RWPE2 (cell line): ENCODE measurements at regions not wholly inside any gene's neighbourhood (a gene's known extent, or its start where the extent isn't known, plus 50 kb on each side); places are given as distances from the start of the nearest gene placed in this dataset.

ENCODE experiments used
- ATAC-seq: fragments of 200-7000 bp; cut with Tn5 transposase; 3 replicates; pipeline ENCODE4 v1.9.1; 2021; ENCODE audit warnings: low read depth
- DNase-seq: peaks from one replicate; pipeline ENCODE4 v3.0.0-alpha.2; 2020; ENCODE audit warnings: low spot score
- H3K27ac ChIP-seq: fragments of 450-650 bp; 2 replicates; pipeline ENCODE4 v1.5.1; 2017; ENCODE audit warnings: mild to moderate bottlenecking; ENCODE audit not compliant: poor library complexity, severe bottlenecking
- H3K27me3 ChIP-seq: fragments of 250-450 bp; sonication (Bioruptor Pico); 2 replicates; pipeline ENCODE4 v1.5.1; 2021; ENCODE audit warnings: mild to moderate bottlenecking, moderate library complexity; ENCODE audit not compliant: insufficient read depth, poor library complexity, severe bottlenecking
- H3K36me3 ChIP-seq: fragments of 250-450 bp; sonication (Bioruptor Pico); 2 replicates; pipeline ENCODE4 v1.5.1; 2020; ENCODE audit warnings: low read depth, mild to moderate bottlenecking, moderate library complexity
- H3K4me1 ChIP-seq: fragments of 250-450 bp; sonication (Bioruptor Pico); 2 replicates; pipeline ENCODE4 v1.5.1; 2021; ENCODE audit warnings: mild to moderate bottlenecking, moderate library complexity; ENCODE audit not compliant: insufficient read depth, poor library complexity, severe bottlenecking
- H3K4me3 ChIP-seq: fragments of 250-450 bp; sonication (Bioruptor Pico); 2 replicates; pipeline ENCODE4 v1.5.1; 2021; ENCODE audit warnings: mild to moderate bottlenecking, moderate library complexity; ENCODE audit not compliant: severe bottlenecking
- H3K9me3 ChIP-seq: fragments of 250-450 bp; sonication (Bioruptor Pico); 2 replicates; pipeline ENCODE4 v1.5.1; 2021; ENCODE audit warnings: mild to moderate bottlenecking, moderate library complexity; ENCODE audit not compliant: severe bottlenecking
- CTCF ChIP-seq: fragments of 450-650 bp; IDR thresholded peaks from one replicate; pipeline ENCODE4 v1.5.1; 2017; ENCODE audit warnings: mild to moderate bottlenecking, moderate library complexity; ENCODE audit not compliant: poor library complexity, severe bottlenecking

DNA sequence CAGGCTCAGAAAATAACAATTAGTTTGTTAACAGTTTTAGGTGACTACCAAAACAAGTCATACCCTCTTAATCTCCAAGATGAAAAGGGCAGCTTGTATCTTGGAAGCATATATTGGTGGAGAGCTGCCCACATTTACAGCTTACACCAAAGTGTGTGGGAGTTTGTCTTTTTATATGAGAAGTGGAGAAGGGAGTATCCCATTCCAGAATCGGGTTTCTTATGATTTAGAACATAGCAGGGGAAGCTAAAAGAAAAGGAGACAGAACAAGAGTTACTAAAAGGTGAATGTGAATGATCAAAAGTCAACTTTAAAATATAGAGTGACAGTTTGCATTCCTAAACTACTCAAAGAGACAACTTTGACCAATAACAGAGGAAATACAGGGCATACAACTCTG, 338.6 kb upstream of the VWC2 start:
- Histone ChIP-seq H3K27me3 (peaks cover 11% of the 10 kb centered on the region), H3K4me3 (no peak overlapping the region), H3K27ac (no peak overlapping the region), H3K4me1 (no peaks in the 10 kb centered on the region), H3K9me3 (no peaks in the 10 kb centered on the region), H3K36me3 (no peaks in the 10 kb centered on the region)
- DNase-seq = no peak
- ATAC-seq = no peak
- TF ChIP-seq CTCF = no peak

DNA sequence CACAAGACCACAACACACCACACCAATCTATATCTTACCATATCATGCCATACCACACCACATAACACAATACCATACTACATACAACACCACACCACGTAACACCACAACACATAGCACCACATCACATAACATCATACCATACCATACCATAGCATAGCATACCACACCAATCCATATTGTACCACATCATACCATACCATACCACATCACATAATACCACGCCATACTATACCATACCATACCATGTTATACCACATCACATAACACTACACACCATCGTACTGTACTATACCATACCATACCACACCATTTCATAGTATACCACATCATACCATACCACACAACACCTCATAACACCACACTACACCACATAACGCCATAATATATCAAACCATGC, 335.2 kb upstream of the VWC2 start:
- Histone ChIP-seq H3K4me3 (no peak overlapping the region), H3K9me3 (no peaks in the 10 kb centered on the region), H3K27ac (no peak overlapping the region), H3K36me3 (no peaks in the 10 kb centered on the region), H3K4me1 (no peaks in the 10 kb centered on the region), H3K27me3 (peaks cover 6% of the 10 kb centered on the region)
- ATAC-seq = no peak
- DNase-seq = no peak
- TF ChIP-seq CTCF = no peak

DNA sequence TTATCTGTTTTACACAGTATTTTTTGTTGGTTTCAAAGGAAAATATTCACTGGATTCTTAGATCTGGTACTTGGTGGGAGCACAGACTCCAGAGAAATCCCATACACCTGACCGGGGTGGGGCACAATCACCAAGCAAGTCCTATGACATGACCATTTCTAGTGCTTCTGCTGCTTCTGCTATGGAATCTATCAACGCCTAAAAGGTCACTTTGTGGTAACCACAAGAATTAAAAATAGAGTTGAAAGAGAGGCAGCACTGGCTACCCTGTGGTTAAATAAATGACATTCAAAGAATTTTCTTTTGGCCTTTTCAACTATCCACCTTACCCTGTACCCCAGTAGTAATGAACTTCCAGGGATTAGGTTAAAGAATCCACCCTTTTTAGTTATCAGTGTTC, 329.9 kb upstream of the VWC2 start:
- ATAC-seq (no peak), DNase-seq (no peak)
- H3K27ac ChIP-seq = no peak overlapping the region
- H3K9me3 ChIP-seq = no peaks in the 10 kb centered on the region
- H3K4me1 ChIP-seq = no peaks in the 10 kb centered on the region
- H3K27me3 ChIP-seq = no peaks in the 10 kb centered on the region
- no peak overlapping the region for H3K4me3 ChIP-seq
- H3K36me3 ChIP-seq = no peaks in the 10 kb centered on the region
- no peak for TF ChIP-seq CTCF

DNA sequence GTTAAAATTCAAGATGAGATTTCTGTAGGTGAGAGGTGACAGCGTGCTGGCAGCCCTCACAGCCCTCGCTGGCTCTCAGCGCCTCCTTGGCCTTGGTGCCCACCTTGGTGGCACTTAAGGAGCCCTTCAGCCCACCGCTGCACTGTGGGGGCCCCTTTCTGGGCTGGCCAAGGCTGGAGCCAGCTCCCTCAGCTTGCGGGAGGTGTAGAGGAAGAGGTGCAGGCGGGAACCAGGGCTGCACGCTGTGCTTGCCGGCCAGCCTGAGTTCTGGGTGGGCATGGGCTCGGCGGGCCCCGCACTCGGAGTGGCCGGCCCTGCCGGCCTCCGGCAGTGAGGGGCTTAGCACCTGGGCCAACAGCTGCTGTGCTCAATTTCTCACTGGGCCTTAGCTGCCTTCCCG, 320.0 kb upstream of the VWC2 start:
- TF ChIP-seq CTCF = no peak
- Histone ChIP-seq H3K27ac (no peak overlapping the region), H3K4me1 (no peaks in the 10 kb centered on the region), H3K9me3 (no peaks in the 10 kb centered on the region), H3K36me3 (no peaks in the 10 kb centered on the region), H3K4me3 (no peak overlapping the region), H3K27me3 (no peaks in the 10 kb centered on the region)
- DNase-seq (no peak), ATAC-seq (no peak)

DNA sequence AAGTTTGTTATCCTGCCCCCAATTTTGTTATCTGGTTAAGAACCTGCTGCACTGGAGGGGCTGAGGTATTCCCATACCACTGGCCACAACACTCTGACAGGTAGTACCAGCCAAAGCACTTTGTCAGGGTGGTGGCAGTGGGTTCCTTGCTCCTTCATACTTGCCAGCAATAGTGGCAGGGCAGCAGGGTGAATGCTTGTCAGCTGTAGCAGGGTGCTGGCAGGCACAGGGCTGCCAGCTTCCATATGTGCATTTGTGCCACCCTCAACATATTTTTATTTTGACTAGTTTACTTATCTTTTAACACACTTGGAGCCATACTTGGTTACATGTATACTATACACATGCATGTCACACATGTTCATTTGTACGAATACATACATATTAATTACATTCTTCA, 294.0 kb upstream of the VWC2 start:
- peaks cover 18% of the 10 kb centered on the region for H3K27me3 ChIP-seq
- ATAC-seq (no peak), DNase-seq (no peak)
- no peak overlapping the region for H3K27ac ChIP-seq
- H3K9me3 ChIP-seq = no peaks in the 10 kb centered on the region
- H3K4me3 ChIP-seq = no peak overlapping the region
- H3K36me3 ChIP-seq = no peaks in the 10 kb centered on the region
- no peaks in the 10 kb centered on the region for H3K4me1 ChIP-seq
- no peak for TF ChIP-seq CTCF
